DOHH2 (cell line): ENCODE measurements at regions not wholly inside any gene's neighbourhood (a gene's known extent, or its start where the extent isn't known, plus 50 kb on each side); places are given as distances from the start of the nearest gene placed in this dataset.

Experiments
- H3F3A ChIP-seq: fragments of 200-600 bp; sonication (generic), shearing (Covaris generic); 2 replicates; pipeline ENCODE4 v1.6.0; 2016; ENCODE audit warnings: antibody characterized with exemption, mild to moderate bottlenecking; ENCODE audit not compliant: control insufficient read depth, insufficient read depth
- H3K27ac ChIP-seq: fragments of 200-600 bp; sonication (generic); 2 replicates; pipeline ENCODE4 v1.5.1; 2014; ENCODE audit warnings: low read depth, mild to moderate bottlenecking, low read length, moderate library complexity
- H3K27me3 ChIP-seq: fragments of 200-600 bp; sonication (generic); 2 replicates; pipeline ENCODE4 v1.6.1; 2014; ENCODE audit warnings: mild to moderate bottlenecking, low read length, mixed read lengths; ENCODE audit not compliant: control insufficient read depth
- H3K36me3 ChIP-seq: fragments of 200-600 bp; sonication (generic); 2 replicates; pipeline ENCODE4 v1.6.1; 2014; ENCODE audit warnings: mild to moderate bottlenecking, low read length, moderate library complexity, mixed read lengths; ENCODE audit not compliant: control insufficient read depth
- H3K4me1 ChIP-seq: fragments of 200-600 bp; sonication (generic); 2 replicates; pipeline ENCODE4 v1.6.1; 2014; ENCODE audit warnings: mild to moderate bottlenecking, low read length, mixed read lengths; ENCODE audit not compliant: control insufficient read depth
- H3K4me2 ChIP-seq: fragments of 200-600 bp; sonication (generic); 2 replicates; pipeline ENCODE4 v1.6.0; 2014; ENCODE audit warnings: mild to moderate bottlenecking, low read length, moderate library complexity
- H3K4me3 ChIP-seq: fragments of 200-600 bp; sonication (generic); 2 replicates; pipeline ENCODE4 v1.5.1; 2014; ENCODE audit warnings: mild to moderate bottlenecking, low read length, mixed read lengths
- H3K79me2 ChIP-seq: fragments of 200-600 bp; sonication (generic); 2 replicates; pipeline ENCODE4 v1.6.1; 2014; ENCODE audit warnings: mild to moderate bottlenecking, low read length, mixed read lengths; ENCODE audit not compliant: control insufficient read depth
- H3K9me2 ChIP-seq: fragments of 200-600 bp; sonication (generic); replicated peaks from 2 replicates; pipeline ENCODE4 v1.6.1; 2014; ENCODE audit warnings: mild to moderate bottlenecking, low read length, mixed read lengths; ENCODE audit not compliant: control insufficient read depth
- H3K9me3 ChIP-seq: fragments of 200-600 bp; sonication (generic); 2 replicates; pipeline ENCODE4 v1.6.1; 2014; ENCODE audit warnings: antibody characterized with exemption, low read length, mixed read lengths; ENCODE audit not compliant: control insufficient read depth, insufficient read depth
- H4K20me1 ChIP-seq: fragments of 200-600 bp; sonication (generic); 2 replicates; pipeline ENCODE4 v1.6.0; 2014; ENCODE audit warnings: low read depth, mild to moderate bottlenecking, antibody characterized with exemption, low read length, moderate library complexity; ENCODE audit not compliant: control insufficient read depth, insufficient read depth
- CTCF ChIP-seq: fragments of 200-600 bp; sonication (generic); IDR thresholded peaks from one replicate; pipeline ENCODE4 v1.5.1; 2014; ENCODE audit warnings: antibody characterized with exemption, mild to moderate bottlenecking, low read depth, low read length; ENCODE audit not compliant: poor library complexity, severe bottlenecking
- EZH2phosphoT487 ChIP-seq: fragments of 200-600 bp; sonication (generic); IDR thresholded peaks from 2 replicates; pipeline ENCODE4 v1.6.1; 2017; ENCODE audit warnings: borderline replicate concordance, mild to moderate bottlenecking, antibody characterized with exemption, low read length, moderate library complexity, mixed read lengths

GRCh38 chr2:77797088-77797487 is 274.9 kb upstream of the LRRTM4 start:
- Histone ChIP-seq H3F3A (no peaks in the 10 kb centered on the region), H3K4me2 (no peak overlapping the region), H3K4me3 (no peak overlapping the region), H3K27me3 (no peaks in the 10 kb centered on the region), H4K20me1 (no peaks in the 10 kb centered on the region), H3K9me3 (no peaks in the 10 kb centered on the region), H3K4me1 (no peaks in the 10 kb centered on the region), H3K79me2 (no peaks in the 10 kb centered on the region), H3K9me2 (no peaks in the 10 kb centered on the region), H3K27ac (no peak overlapping the region), H3K36me3 (no peaks in the 10 kb centered on the region)
- TF ChIP-seq EZH2phosphoT487 (no peak), CTCF (no peak)

- Histone ChIP-seq H3K4me3 (no peak overlapping the region), H3K4me2 (no peak overlapping the region), H3K4me1 (no peaks in the 10 kb centered on the region), H3K79me2 (no peaks in the 10 kb centered on the region), H3K9me3 (no peaks in the 10 kb centered on the region), H3K9me2 (no peaks in the 10 kb centered on the region), H4K20me1 (no peaks in the 10 kb centered on the region), H3K27me3 (no peaks in the 10 kb centered on the region), H3F3A (no peaks in the 10 kb centered on the region), H3K27ac (no peak overlapping the region), H3K36me3 (no peaks in the 10 kb centered on the region)
- TF ChIP-seq CTCF (no peak), EZH2phosphoT487 (no peak)
Measured at GRCh38 chr2:77800410-77800809, 278.2 kb upstream of the LRRTM4 start.

- Histone ChIP-seq H3K4me3 (no peak overlapping the region), H3K4me1 (no peaks in the 10 kb centered on the region), H3F3A (no peaks in the 10 kb centered on the region), H3K79me2 (no peaks in the 10 kb centered on the region), H3K27me3 (no peaks in the 10 kb centered on the region), H3K27ac (no peak overlapping the region), H3K9me2 (no peaks in the 10 kb centered on the region), H3K36me3 (no peaks in the 10 kb centered on the region), H4K20me1 (no peaks in the 10 kb centered on the region), H3K9me3 (no peaks in the 10 kb centered on the region), H3K4me2 (no peak overlapping the region)
- no peak for TF ChIP-seq CTCF
- TF ChIP-seq EZH2phosphoT487, result no peak
Measured at GRCh38 chr2:77807531-77808215, 285.5 kb upstream of the LRRTM4 start.
